DND-41 (cell line): ENCODE measurements at regions not wholly inside any gene's neighbourhood (a gene's known extent, or its start where the extent isn't known, plus 50 kb on each side); places are given as distances from the start of the nearest gene placed in this dataset.

Source experiments
- ATAC-seq: fragments of 200-7000 bp; cut with Tn5 transposase; 3 replicates; pipeline ENCODE4 v1.9.1; 2021; ENCODE audit warnings: low read depth; ENCODE audit not compliant: insufficient read depth
- DNase-seq: peaks from one replicate; pipeline ENCODE4 v3.0.0-alpha.2; 2020
- H2AFZ ChIP-seq: 2 replicates; pipeline ENCODE4 v1.6.0; 2012; ENCODE audit warnings: low read depth, low read length
- H3K27ac ChIP-seq: 2 replicates; pipeline ENCODE4 v1.5.1; 2012; ENCODE audit warnings: low read length, inconsistent platforms
- H3K27me3 ChIP-seq: fragments of 200-600 bp; sonication (generic); 2 replicates; pipeline ENCODE4 v1.6.0; 2012; ENCODE audit warnings: low read length, mild to moderate bottlenecking, inconsistent platforms; ENCODE audit not compliant: insufficient read depth, poor library complexity
- H3K36me3 ChIP-seq: 2 replicates; pipeline ENCODE4 v1.5.1; 2012; ENCODE audit warnings: low read length, inconsistent platforms; ENCODE audit not compliant: insufficient read depth
- H3K4me1 ChIP-seq: 2 replicates; pipeline ENCODE4 v1.5.1; 2012; ENCODE audit warnings: mild to moderate bottlenecking, low read length; ENCODE audit not compliant: insufficient read depth
- H3K4me2 ChIP-seq: 2 replicates; pipeline ENCODE4 v1.6.0; 2012; ENCODE audit warnings: mild to moderate bottlenecking, moderate library complexity, low read length, inconsistent platforms; ENCODE audit not compliant: insufficient read depth
- H3K4me3 ChIP-seq, 2 experiments: fragments of 200-600 bp in 1 of 2; shearing (Covaris generic) in 1 of 2; 2 replicates each; pipeline ENCODE4 v1.5.1; 2012 to 2016; ENCODE audit warnings: inconsistent platforms in 2 of 2, low read length in 2 of 2, mild to moderate bottlenecking in 2 of 2, low read depth in 1 of 2, moderate library complexity in 1 of 2
- H3K79me2 ChIP-seq: 2 replicates; pipeline ENCODE4 v1.6.0; 2012; ENCODE audit warnings: low read length, inconsistent platforms; ENCODE audit not compliant: insufficient read depth
- H3K9ac ChIP-seq: 2 replicates; pipeline ENCODE4 v1.6.0; 2012; ENCODE audit warnings: low read depth, mild to moderate bottlenecking, inconsistent platforms, low read length, moderate library complexity
- H3K9me3 ChIP-seq: 2 replicates; pipeline ENCODE4 v1.5.1; 2012; ENCODE audit warnings: low read length, moderate library complexity, mild to moderate bottlenecking, inconsistent platforms; ENCODE audit not compliant: insufficient read depth, severe bottlenecking
- H4K20me1 ChIP-seq: 2 replicates; pipeline ENCODE4 v1.6.0; 2012; ENCODE audit warnings: low read length; ENCODE audit not compliant: insufficient read depth
- EZH2 ChIP-seq: IDR thresholded peaks from 3 replicates; pipeline ENCODE4 v1.6.1; 2012; ENCODE audit warnings: borderline replicate concordance, low read depth, mild to moderate bottlenecking, moderate library complexity, low read length, inconsistent platforms; ENCODE audit not compliant: severe bottlenecking
- TF ChIP-seq, protein P1 (sequence below): IDR thresholded peaks from 2 replicates; pipeline ENCODE4 v1.5.1; 2012; ENCODE audit warnings: borderline replicate concordance, low read length, moderate library complexity, mild to moderate bottlenecking; ENCODE audit not compliant: poor library complexity, severe bottlenecking; ENCODE audit errors: extremely low read depth

DNA sequence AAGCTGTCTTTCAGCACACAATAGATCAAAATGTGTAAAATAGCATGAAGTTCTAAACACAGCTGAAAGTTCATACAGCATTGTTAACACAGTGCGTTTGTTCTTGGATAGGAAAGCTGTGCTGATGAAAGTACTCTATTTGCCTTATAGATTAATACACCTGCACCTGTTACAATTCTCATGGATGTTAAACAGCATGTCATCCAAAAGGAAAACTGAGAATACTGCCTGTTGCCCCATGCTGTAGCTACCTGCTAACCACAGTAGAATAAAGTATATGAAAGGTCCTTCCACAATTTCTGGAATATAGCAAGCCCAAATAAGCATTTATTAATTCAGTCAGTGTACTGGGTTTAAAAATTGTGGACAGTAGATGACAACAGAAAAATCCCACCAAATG is 166.7 kb upstream of the DTNA start:
- H3K27me3 ChIP-seq, result no peaks in the 10 kb centered on the region
- no peak overlapping the region for H3K27ac ChIP-seq
- H3K9me3 ChIP-seq, result no peaks in the 10 kb centered on the region
- no peak overlapping the region for H3K4me2 ChIP-seq
- no peaks in the 10 kb centered on the region for H4K20me1 ChIP-seq
- no peak overlapping the region for H3K9ac ChIP-seq
- TF ChIP-seq, protein P1, sequence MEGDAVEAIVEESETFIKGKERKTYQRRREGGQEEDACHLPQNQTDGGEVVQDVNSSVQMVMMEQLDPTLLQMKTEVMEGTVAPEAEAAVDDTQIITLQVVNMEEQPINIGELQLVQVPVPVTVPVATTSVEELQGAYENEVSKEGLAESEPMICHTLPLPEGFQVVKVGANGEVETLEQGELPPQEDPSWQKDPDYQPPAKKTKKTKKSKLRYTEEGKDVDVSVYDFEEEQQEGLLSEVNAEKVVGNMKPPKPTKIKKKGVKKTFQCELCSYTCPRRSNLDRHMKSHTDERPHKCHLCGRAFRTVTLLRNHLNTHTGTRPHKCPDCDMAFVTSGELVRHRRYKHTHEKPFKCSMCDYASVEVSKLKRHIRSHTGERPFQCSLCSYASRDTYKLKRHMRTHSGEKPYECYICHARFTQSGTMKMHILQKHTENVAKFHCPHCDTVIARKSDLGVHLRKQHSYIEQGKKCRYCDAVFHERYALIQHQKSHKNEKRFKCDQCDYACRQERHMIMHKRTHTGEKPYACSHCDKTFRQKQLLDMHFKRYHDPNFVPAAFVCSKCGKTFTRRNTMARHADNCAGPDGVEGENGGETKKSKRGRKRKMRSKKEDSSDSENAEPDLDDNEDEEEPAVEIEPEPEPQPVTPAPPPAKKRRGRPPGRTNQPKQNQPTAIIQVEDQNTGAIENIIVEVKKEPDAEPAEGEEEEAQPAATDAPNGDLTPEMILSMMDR, result no peak
- no peak for TF ChIP-seq EZH2
- no peak overlapping the region for H3K4me3 ChIP-seq
- no peaks in the 10 kb centered on the region for H3K79me2 ChIP-seq
- DNase-seq (no peak), ATAC-seq (no peak)
- no peaks in the 10 kb centered on the region for H3K4me1 ChIP-seq
- H3K36me3 ChIP-seq, result no peaks in the 10 kb centered on the region
- no peak overlapping the region for H2AFZ ChIP-seq

DNA sequence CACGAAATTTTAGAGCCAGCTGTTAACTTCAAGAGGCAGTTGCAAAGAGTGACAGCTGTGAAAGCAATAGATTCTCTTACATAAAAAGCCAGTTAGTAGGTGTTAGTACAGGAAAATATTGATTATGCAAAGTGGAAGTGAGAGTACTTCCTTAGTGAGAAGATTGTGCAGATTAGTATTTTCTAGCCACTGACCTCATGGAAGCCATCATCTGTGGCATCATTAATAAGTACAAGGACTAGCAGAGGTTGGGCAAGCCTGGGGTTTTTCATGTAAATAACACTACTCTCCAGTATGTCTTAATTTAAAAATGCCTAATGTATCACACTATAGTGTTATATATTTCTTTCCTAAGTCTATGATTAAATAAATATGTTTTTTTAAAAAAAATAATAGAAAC is 166.2 kb upstream of the DTNA start:
- Histone ChIP-seq H4K20me1 (no peaks in the 10 kb centered on the region), H3K79me2 (no peaks in the 10 kb centered on the region), H3K4me1 (no peaks in the 10 kb centered on the region), H3K36me3 (no peaks in the 10 kb centered on the region), H3K4me3 (no peak overlapping the region), H3K4me2 (no peak overlapping the region), H3K27ac (no peak overlapping the region), H3K9me3 (no peaks in the 10 kb centered on the region), H2AFZ (no peak overlapping the region), H3K9ac (no peak overlapping the region), H3K27me3 (no peaks in the 10 kb centered on the region)
- TF ChIP-seq, protein P1, result no peak
- no peak for TF ChIP-seq EZH2
- DNase-seq (no peak), ATAC-seq (no peak)

DNA sequence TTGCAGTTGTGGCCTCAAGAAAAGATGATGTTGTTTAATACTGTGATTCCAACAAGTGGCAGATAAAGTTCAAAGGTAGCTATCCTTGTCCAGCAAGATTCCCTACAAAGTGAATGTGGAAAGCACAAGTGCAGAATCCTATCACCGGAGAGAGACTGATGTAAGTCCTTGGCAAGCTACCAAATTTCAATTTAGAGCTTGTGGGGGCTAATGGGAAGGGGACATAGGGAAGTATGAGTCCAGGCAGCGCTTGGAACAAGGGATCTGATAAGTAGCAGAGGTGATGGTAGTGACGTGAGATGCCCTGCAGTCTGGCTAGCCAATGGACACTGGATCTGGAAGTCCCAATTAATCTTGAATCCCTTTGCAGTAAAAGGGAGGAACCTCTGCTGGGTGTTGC is 165.2 kb upstream of the DTNA start:
- ATAC-seq (no peak), DNase-seq (no peak)
- no peak overlapping the region for H3K4me2 ChIP-seq
- H3K9me3 ChIP-seq, result no peaks in the 10 kb centered on the region
- H3K79me2 ChIP-seq, result no peaks in the 10 kb centered on the region
- no peaks in the 10 kb centered on the region for H3K27me3 ChIP-seq
- no peaks in the 10 kb centered on the region for H4K20me1 ChIP-seq
- H3K36me3 ChIP-seq, result no peaks in the 10 kb centered on the region
- no peaks in the 10 kb centered on the region for H3K4me1 ChIP-seq
- no peak overlapping the region for H3K9ac ChIP-seq
- no peak for TF ChIP-seq EZH2
- TF ChIP-seq, protein P1, result no peak
- no peak overlapping the region for H3K27ac ChIP-seq
- no peak overlapping the region for H3K4me3 ChIP-seq
- H2AFZ ChIP-seq, result no peak overlapping the region
